Glomerular endothelial cell (primary cell): ENCODE measurements at regions not wholly inside any gene's neighbourhood (a gene's known extent, or its start where the extent isn't known, plus 50 kb on each side); places are given as distances from the start of the nearest gene placed in this dataset.

Source experiments
- DNase-seq: peaks from one replicate; pipeline ENCODE4 v3.0.0-alpha.2; 2011; ENCODE audit warnings: low read depth, low spot score; ENCODE audit errors: extremely low read depth

GRCh38 chr12:100738086-100738485 lies 56.5 kb upstream of the ANO4 start:
- DNase-seq = no peak

DNA sequence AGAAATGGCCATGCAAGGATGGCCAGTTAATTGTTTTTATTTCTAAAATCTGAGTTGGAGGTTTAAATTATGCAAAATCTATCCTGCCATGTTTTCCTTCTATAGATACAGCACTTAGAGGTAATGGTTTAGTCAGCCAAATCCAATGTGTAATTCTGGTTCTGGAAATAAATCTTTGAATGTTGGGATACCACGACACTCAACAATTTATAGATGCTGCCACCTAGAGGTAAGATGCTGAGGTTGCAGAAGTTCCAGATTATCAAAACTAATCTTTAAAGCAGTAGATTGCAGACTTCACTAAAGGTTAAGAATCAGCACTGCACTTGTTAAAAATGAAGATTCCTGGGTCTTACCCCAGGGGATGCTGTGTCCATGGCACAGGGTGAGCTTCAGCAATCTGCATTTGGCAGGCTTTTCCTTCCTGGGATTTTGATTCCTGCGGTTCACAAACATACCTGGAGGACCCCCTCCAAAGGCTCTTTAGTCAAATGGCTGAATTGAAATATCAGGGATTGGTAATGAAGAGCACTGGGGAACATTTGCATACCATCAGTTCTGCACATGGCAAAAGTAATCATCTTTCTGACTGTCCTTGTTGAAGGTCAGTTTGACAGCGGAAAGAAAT lies 53.4 kb upstream of the ANO4 start:
- DNase-seq = peak; percentile 20

GRCh38 chr12:100743060-100743459 lies 51.5 kb upstream of the ANO4 start:
- no peak for DNase-seq
